SK-N-SH (cell line): ENCODE measurements at regions not wholly inside any gene's neighbourhood (a gene's known extent, or its start where the extent isn't known, plus 50 kb on each side); places are given as distances from the start of the nearest gene placed in this dataset.

Source experiments
- CTCF ChIA-PET: fragments of 300-600, 350-600 bp; formaldehyde crosslinking; extraction: SDS; loops from one replicate; lab custom pipeline; 2021; lab: Yijun Ruan, JAX
- POLR2A ChIA-PET: fragments of 350-600 bp; sonication (Branson Sonifier 250); formaldehyde crosslinking; extraction: SDS; loops from one replicate; lab custom pipeline; 2020; ENCODE audit warnings: antibody characterized with exemption, inconsistent platforms; lab: Yijun Ruan, JAX
- DNase-seq: peaks from one replicate; pipeline ENCODE4 v3.0.0; 2012
- H2AFZ ChIP-seq: fragments of 200-600 bp; sonication (generic); 2 replicates; pipeline ENCODE4 v1.8.1; 2016; ENCODE audit warnings: antibody characterized with exemption, mild to moderate bottlenecking, low read depth
- H3F3A ChIP-seq: fragments of 200-600 bp; sonication (generic); replicated peaks from 2 replicates; pipeline ENCODE3; 2016; ENCODE audit warnings: antibody characterized with exemption, mild to moderate bottlenecking; ENCODE audit not compliant: insufficient read depth
- H3K27ac ChIP-seq, 2 experiments: fragments of 200-500 bp in 1 of 2; fragments of 200-600 bp in 1 of 2; sonication (Bioruptor generic) in 1 of 2; sonication (generic), shearing (Covaris generic) in 1 of 2; 2 replicates each; pipeline versions ENCODE4 v1.5.1 to v1.6.1; 2014 to 2016; ENCODE audit warnings: low read depth in 2 of 2, inconsistent platforms in 1 of 2, low read length in 1 of 2, mild to moderate bottlenecking in 1 of 2, mixed read lengths in 1 of 2
- H3K27me3 ChIP-seq: fragments of 200-600 bp; sonication (generic), shearing (Covaris generic); 2 replicates; pipeline ENCODE4 v1.6.1; 2016; ENCODE audit warnings: mixed run types; ENCODE audit not compliant: insufficient read depth
- H3K36me3 ChIP-seq, 2 experiments: fragments of 200-500 bp in 1 of 2; fragments of 200-600 bp in 1 of 2; sonication (Bioruptor generic) in 1 of 2; sonication (generic) in 1 of 2; replicated peaks in 1 of 2; 2 replicates each; pipeline versions ENCODE3 to v1.5.1; 2014 to 2016; ENCODE audit warnings: low read length in 1 of 2, mild to moderate bottlenecking in 1 of 2; ENCODE audit not compliant: insufficient read depth in 2 of 2, control insufficient read depth in 1 of 2
- H3K4me1 ChIP-seq, 2 experiments: fragments of 200-500 bp in 1 of 2; fragments of 200-600 bp in 1 of 2; sonication (Bioruptor generic) in 1 of 2; sonication (generic), shearing (Covaris generic) in 1 of 2; 2 replicates each; pipeline versions ENCODE4 v1.5.1 to v1.6.1; 2014 to 2016; ENCODE audit warnings: low read depth in 1 of 2, low read length in 1 of 2, mixed run types in 1 of 2; ENCODE audit not compliant: insufficient read depth in 2 of 2, control insufficient read depth in 1 of 2
- H3K4me2 ChIP-seq: fragments of 200-600 bp; sonication (generic), shearing (Covaris generic); 2 replicates; pipeline ENCODE4 v1.6.1; 2017; ENCODE audit warnings: mixed run types
- H3K4me3 ChIP-seq, 2 experiments: fragments of 200-500 bp in 1 of 2; fragments of 200-600 bp in 1 of 2; sonication (Bioruptor generic) in 1 of 2; sonication (generic), shearing (Covaris generic) in 1 of 2; 2 replicates each; pipeline versions ENCODE4 v1.5.1 to v1.8.1; 2014 to 2016; ENCODE audit warnings: low read depth in 2 of 2, inconsistent platforms in 1 of 2, low read length in 1 of 2, mild to moderate bottlenecking in 1 of 2, mixed read lengths in 1 of 2, moderate library complexity in 1 of 2
- H3K79me2 ChIP-seq: fragments of 200-600 bp; sonication (generic); 2 replicates; pipeline ENCODE4 v1.8.1; 2017; ENCODE audit warnings: mild to moderate bottlenecking; ENCODE audit not compliant: insufficient read depth
- H3K9ac ChIP-seq: fragments of 200-600 bp; sonication (generic); 2 replicates; pipeline ENCODE4 v1.6.1; 2017; ENCODE audit warnings: mixed run types
- H3K9me2 ChIP-seq: fragments of 200-600 bp; sonication (generic); 2 replicates; pipeline ENCODE4 v1.6.1; 2017; ENCODE audit warnings: mixed run types
- H3K9me3 ChIP-seq: fragments of 200-600 bp; sonication (generic); 2 replicates; pipeline ENCODE4 v1.6.1; 2017; ENCODE audit warnings: mixed run types, mild to moderate bottlenecking, moderate library complexity
- H4K20me1 ChIP-seq: fragments of 200-600 bp; sonication (generic); 2 replicates; pipeline ENCODE4 v1.6.1; 2017; ENCODE audit warnings: mild to moderate bottlenecking, mixed run types; ENCODE audit not compliant: insufficient read depth
- EP300 ChIP-seq, 2 experiments: IDR thresholded peaks; 2 replicates each; pipeline versions ENCODE4 v1.4.0 to v1.6.1; 2012; ENCODE audit warnings: borderline replicate concordance in 1 of 2, low read depth in 1 of 2, low read length in 1 of 2
- FOSL2 ChIP-seq: IDR thresholded peaks from 2 replicates; pipeline ENCODE4 v1.4.0; 2012; ENCODE audit warnings: low read depth, mild to moderate bottlenecking, moderate library complexity, borderline replicate concordance
- FOXJ3 ChIP-seq: sonication (generic); formaldehyde crosslinking; IDR thresholded peaks from 2 replicates; pipeline ENCODE4 v1.5.1; 2020; ENCODE audit warnings: mild to moderate bottlenecking, missing genetic modification reagents
- FOXM1 ChIP-seq: IDR thresholded peaks from 2 replicates; pipeline ENCODE4 v1.4.0; 2012; ENCODE audit warnings: low read depth, mild to moderate bottlenecking
- GATA2 ChIP-seq: sonication (generic); formaldehyde crosslinking; IDR thresholded peaks from 2 replicates; pipeline ENCODE4 v1.5.0; 2020; ENCODE audit warnings: mild to moderate bottlenecking, missing genetic modification reagents
- IRF3 ChIP-seq: fragments of 150-350 bp; IDR thresholded peaks from 2 replicates; pipeline ENCODE4 v1.6.1; 2016; ENCODE audit warnings: mild to moderate bottlenecking, low read depth, low read length
- JUND ChIP-seq: IDR thresholded peaks from 2 replicates; pipeline ENCODE4 v1.4.0; 2012
- MXI1 ChIP-seq: IDR thresholded peaks from 2 replicates; pipeline ENCODE4 v1.6.1; 2012; ENCODE audit warnings: mild to moderate bottlenecking, low read depth, low read length, improper control_type of control experiment
- NFIC ChIP-seq: IDR thresholded peaks from 2 replicates; pipeline ENCODE4 v1.4.0; 2012; ENCODE audit warnings: borderline replicate concordance
- NRF1 ChIP-seq: IDR thresholded peaks from 2 replicates; pipeline ENCODE4 v1.6.1; 2012; ENCODE audit warnings: low read depth, mild to moderate bottlenecking, low read length
- PBX3 ChIP-seq: IDR thresholded peaks from 2 replicates; pipeline ENCODE4; 2012
- RAD21 ChIP-seq: IDR thresholded peaks from 2 replicates; pipeline ENCODE4 v1.6.1; 2012; ENCODE audit warnings: mild to moderate bottlenecking, low read length
- RCOR1 ChIP-seq: fragments of 150-350 bp; IDR thresholded peaks from 2 replicates; pipeline ENCODE4 v1.6.1; 2017; ENCODE audit warnings: antibody characterized with exemption, low read length
- RFX5 ChIP-seq: IDR thresholded peaks from 2 replicates; pipeline ENCODE4 v1.6.1; 2012; ENCODE audit warnings: mild to moderate bottlenecking, improper control_type of control experiment, low read length
- RXRA ChIP-seq: IDR thresholded peaks from 2 replicates; pipeline ENCODE4 v1.4.0; 2012; ENCODE audit warnings: low read depth, mild to moderate bottlenecking, borderline replicate concordance
- SIN3A ChIP-seq: IDR thresholded peaks from 2 replicates; pipeline ENCODE4 v1.6.1; 2012; ENCODE audit warnings: low read depth, mild to moderate bottlenecking, low read length, moderate library complexity, borderline replicate concordance
- SMC3 ChIP-seq: IDR thresholded peaks from 2 replicates; pipeline ENCODE4 v1.6.1; 2012; ENCODE audit warnings: low read depth, low read length, improper control_type of control experiment
- TAF1 ChIP-seq: IDR thresholded peaks from 2 replicates; pipeline ENCODE4 v1.6.1; 2012; ENCODE audit warnings: low read depth, mild to moderate bottlenecking, low read length, moderate library complexity, borderline replicate concordance
- TCF12 ChIP-seq: IDR thresholded peaks from 2 replicates; pipeline ENCODE4 v1.4.0; 2012
- USF2 ChIP-seq: fragments of 150-350 bp; IDR thresholded peaks from 2 replicates; pipeline ENCODE4 v1.6.1; 2017; ENCODE audit warnings: antibody characterized with exemption, low read length, low read depth, borderline replicate concordance
- YY1 ChIP-seq: IDR thresholded peaks from 2 replicates; pipeline ENCODE4 v1.4.0; 2012; ENCODE audit warnings: low read depth, mild to moderate bottlenecking
- ZBTB33 ChIP-seq: IDR thresholded peaks from 2 replicates; pipeline ENCODE4 v1.4.0; 2012; ENCODE audit warnings: low read depth, borderline replicate concordance
- WGBS: methylation state at CpG from one replicate; pipeline ENCODE4 v1.1.6; 2017; ENCODE audit warnings: low lambda C conversion rate; 5-methylcytosine and 5-hydroxymethylcytosine counted together

GRCh38 chr22:47582067-47582466, 819.6 kb downstream of the TBC1D22A start (continued):
- TF ChIP-seq EP300 (IDR thresholded peaks at IDR 0.05; ENCODE audit: borderline replicate concordance in 1 of 2, low read depth in 1 of 2, low read length in 1 of 2): no peak

GRCh38 chr22:47580121-47580520, 817.7 kb downstream of the TBC1D22A start:
- no peaks in the 10 kb centered on the region for H3K9me2 ChIP-seq
- POLR2A ChIA-PET: no interaction called here
- no peak for DNase-seq

GRCh38 chr22:47576908-47577307, 814.5 kb downstream of the TBC1D22A start:
- Histone ChIP-seq H3K4me1 (no peaks in the 10 kb centered on the region), H2AFZ (no peak overlapping the region), H3K4me3 (no peak overlapping the region), H3F3A (no peaks in the 10 kb centered on the region), H3K9me3 (no peaks in the 10 kb centered on the region), H4K20me1 (no peaks in the 10 kb centered on the region), H3K79me2 (no peaks in the 10 kb centered on the region), H3K36me3 (no peaks in the 10 kb centered on the region), H3K9ac (no peak overlapping the region), H3K4me2 (no peak overlapping the region), H3K9me2 (no peaks in the 10 kb centered on the region), H3K27me3 (no peaks in the 10 kb centered on the region; the same call in 1 of the 2 replicates), H3K27ac (no peak overlapping the region)
- 25% methylated on average over 3 of the region's 3 CpGs for WGBS
- no peak for DNase-seq
- CTCF ChIA-PET: no interaction called here
- POLR2A ChIA-PET: interaction anchor here (0.6 kb wide), 1 partner anchor 816 kb away, joined by 3 read pairs; no protein-coding TSS in a partner anchor
- no peak for TF ChIP-seq MXI1
- no peak for TF ChIP-seq NRF1
- TF ChIP-seq PBX3: no peak
- TF ChIP-seq RCOR1: no peak
- TF ChIP-seq SIN3A: no peak
- no peak for TF ChIP-seq SMC3
- TF ChIP-seq EP300 (IDR thresholded peaks at IDR 0.05; ENCODE audit: borderline replicate concordance in 1 of 2, low read depth in 1 of 2, low read length in 1 of 2): no peak
- no peak for TF ChIP-seq JUND
- no peak for TF ChIP-seq GATA2 (CRISPR knock-in tag)
- TF ChIP-seq TCF12: no peak
- TF ChIP-seq RFX5: no peak
- no peak for TF ChIP-seq FOXJ3 (CRISPR knock-in tag)
- TF ChIP-seq RAD21: no peak
- no peak for TF ChIP-seq ZBTB33

More at GRCh38 chr22:47580121-47580520, 817.7 kb downstream of the TBC1D22A start:
- Histone ChIP-seq H3K4me2 (no peak overlapping the region), H3K4me3 (no peak overlapping the region), H3K9ac (no peak overlapping the region), H4K20me1 (no peaks in the 10 kb centered on the region), H3K27me3 (no peaks in the 10 kb centered on the region; the same call in 1 of the 2 replicates), H3K9me3 (peaks cover 9% of the 10 kb centered on the region), H2AFZ (no peak overlapping the region), H3K27ac (no peak overlapping the region), H3F3A (no peaks in the 10 kb centered on the region), H3K4me1 (no peaks in the 10 kb centered on the region), H3K36me3 (no peaks in the 10 kb centered on the region), H3K79me2 (no peaks in the 10 kb centered on the region)
- TF ChIP-seq FOXJ3 (CRISPR knock-in tag): no peak
- no peak for TF ChIP-seq RAD21
- TF ChIP-seq RXRA: no peak
- no peak for TF ChIP-seq SIN3A
- no peak for TF ChIP-seq NFIC
- no peak for TF ChIP-seq MXI1
- no peak for TF ChIP-seq USF2
- no peak for TF ChIP-seq EP300 (IDR thresholded peaks at IDR 0.05; ENCODE audit: borderline replicate concordance in 1 of 2, low read depth in 1 of 2, low read length in 1 of 2)
- no peak for TF ChIP-seq TAF1
- TF ChIP-seq IRF3: no peak
- TF ChIP-seq YY1: no peak
- TF ChIP-seq NRF1: no peak
- TF ChIP-seq FOSL2: no peak
- no peak for TF ChIP-seq TCF12
- no peak for TF ChIP-seq FOXM1
- CTCF ChIA-PET: no interaction called here
